Gastrocnemius medialis (tissue), 4 donors: ENCODE measurements at regions not wholly inside any gene's neighbourhood (a gene's known extent, or its start where the extent isn't known, plus 50 kb on each side); places are given as distances from the start of the nearest gene placed in this dataset.

Source experiments
- POLR2A ChIP-seq, 2 donors: fragments of 450-650 bp; IDR thresholded peaks; one replicate each; pipeline ENCODE4 v1.6.1; 2017; ENCODE audit warnings: antibody characterized with exemption in 2 of 2, mild to moderate bottlenecking in 2 of 2, moderate library complexity in 2 of 2
- TF ChIP-seq, protein P1 (sequence below), 5 experiments: fragments of 450-650 bp in 3 of 5; fragments of 200-600 bp in 2 of 5; sonication (generic) in 2 of 5; IDR thresholded peaks in 4 of 5; conservative IDR thresholded peaks in 1 of 5; 1 replicate in 4 of 5; 2 replicates in 1 of 5; pipeline ENCODE4 v1.5.1; 2016 to 2019; ENCODE audit warnings: antibody characterized with exemption in 5 of 5, mild to moderate bottlenecking in 3 of 5, moderate library complexity in 3 of 5

DNA sequence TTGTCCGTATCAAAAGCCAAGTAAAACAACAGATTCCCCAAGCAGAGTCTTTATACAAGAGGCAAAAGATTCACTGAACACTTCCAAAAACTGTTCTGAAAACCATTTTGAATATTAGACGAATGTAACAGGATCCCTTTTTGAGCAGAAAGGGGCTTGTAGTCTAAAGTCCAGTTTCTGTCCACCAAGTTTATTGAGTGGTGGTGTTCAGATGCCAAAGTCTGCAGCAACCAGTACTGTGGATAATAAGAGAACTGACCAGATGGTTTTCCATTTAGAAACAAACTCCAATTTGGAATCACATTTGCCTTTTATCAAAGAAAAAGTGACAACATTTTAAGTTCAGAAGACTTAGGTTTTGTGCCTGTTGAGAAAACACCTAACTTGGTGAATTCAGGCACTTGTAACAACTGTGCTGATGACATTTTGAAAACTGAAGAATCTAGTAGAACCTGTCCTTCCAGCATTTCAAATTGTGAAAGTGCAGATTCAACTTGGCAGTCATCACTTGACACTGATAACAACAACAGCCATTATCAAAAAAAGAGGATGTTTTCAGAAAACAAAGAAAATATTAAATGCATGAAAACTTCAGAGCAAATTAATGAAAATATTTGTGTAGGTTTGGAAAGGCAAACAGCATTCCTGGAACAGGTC, 217.1 kb downstream of the CSNK2A3 start:
- TF ChIP-seq POLR2A (IDR thresholded peaks at IDR 0.05): no peak
- TF ChIP-seq, protein P1, sequence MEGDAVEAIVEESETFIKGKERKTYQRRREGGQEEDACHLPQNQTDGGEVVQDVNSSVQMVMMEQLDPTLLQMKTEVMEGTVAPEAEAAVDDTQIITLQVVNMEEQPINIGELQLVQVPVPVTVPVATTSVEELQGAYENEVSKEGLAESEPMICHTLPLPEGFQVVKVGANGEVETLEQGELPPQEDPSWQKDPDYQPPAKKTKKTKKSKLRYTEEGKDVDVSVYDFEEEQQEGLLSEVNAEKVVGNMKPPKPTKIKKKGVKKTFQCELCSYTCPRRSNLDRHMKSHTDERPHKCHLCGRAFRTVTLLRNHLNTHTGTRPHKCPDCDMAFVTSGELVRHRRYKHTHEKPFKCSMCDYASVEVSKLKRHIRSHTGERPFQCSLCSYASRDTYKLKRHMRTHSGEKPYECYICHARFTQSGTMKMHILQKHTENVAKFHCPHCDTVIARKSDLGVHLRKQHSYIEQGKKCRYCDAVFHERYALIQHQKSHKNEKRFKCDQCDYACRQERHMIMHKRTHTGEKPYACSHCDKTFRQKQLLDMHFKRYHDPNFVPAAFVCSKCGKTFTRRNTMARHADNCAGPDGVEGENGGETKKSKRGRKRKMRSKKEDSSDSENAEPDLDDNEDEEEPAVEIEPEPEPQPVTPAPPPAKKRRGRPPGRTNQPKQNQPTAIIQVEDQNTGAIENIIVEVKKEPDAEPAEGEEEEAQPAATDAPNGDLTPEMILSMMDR (IDR thresholded peaks at IDR 0.05 in 4 of 5, conservative IDR thresholded peaks at IDR 0.05 in 1 of 5): no peak
